ENCODE measurements at regions not wholly inside any gene's neighbourhood (a gene's known extent, or its start where the extent isn't known, plus 50 kb on each side); places are given as distances from the start of the nearest gene placed in this dataset.
A peak's percentile ranks its signal among the peaks of the same experiment; 100 is the strongest.
"Not testable (repeated sequence)": the region's sequence is repeated elsewhere in the genome, so short reads cannot be mapped to it uniquely, and the experiment has no call there.

DNA sequence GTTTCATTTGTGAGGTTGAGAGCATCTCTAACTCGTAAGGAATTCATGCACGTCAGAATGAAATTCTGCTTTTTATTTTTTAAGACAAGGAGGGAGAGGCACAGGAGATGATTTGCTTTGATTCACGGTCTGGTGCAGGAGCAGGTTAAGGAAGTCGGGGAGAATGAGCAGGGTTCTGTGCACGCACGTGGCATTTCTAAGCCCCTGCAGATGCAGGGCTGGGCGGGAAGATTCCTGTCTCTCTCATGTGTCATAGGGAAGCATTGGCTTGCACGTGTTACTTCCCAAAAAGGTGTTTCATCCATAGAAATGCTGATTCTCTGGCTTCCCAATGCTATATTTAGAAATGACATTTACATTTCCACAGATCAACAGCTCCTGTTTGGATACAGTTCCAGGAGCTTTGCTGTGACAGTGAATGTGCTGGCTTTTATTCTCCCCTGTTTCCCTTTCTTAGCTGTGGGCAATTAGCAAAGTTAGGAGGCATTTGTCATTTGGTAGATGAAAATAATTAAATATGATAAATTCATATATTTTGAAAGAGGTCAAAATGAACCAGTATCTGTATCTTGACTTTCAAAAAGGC is 119.7 kb upstream of the ZFP64 start:
- DNase-seq (ENCODE audit: low spot score), result no peak

DNA sequence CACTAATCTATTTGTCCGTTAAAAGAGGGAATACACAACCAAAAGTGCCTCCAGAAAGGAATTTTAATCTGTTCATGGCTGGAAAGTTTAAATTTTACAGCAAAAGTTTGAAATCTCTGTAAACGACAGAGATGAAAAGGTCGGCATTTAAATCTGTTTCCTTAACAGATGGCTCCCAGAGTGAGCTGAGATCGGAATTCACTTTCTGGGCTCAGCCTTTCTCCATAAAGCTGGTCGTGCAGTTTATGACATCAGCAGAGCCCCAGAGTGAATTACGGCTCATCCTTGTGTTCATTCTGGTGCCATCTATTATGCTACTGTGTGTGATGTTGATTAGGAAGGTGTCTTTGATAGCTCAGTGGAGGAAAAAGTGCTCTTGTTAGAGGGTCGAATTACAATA is 117.6 kb upstream of the ZFP64 start:
- DNase-seq (ENCODE audit: low spot score), result no peak

DNA sequence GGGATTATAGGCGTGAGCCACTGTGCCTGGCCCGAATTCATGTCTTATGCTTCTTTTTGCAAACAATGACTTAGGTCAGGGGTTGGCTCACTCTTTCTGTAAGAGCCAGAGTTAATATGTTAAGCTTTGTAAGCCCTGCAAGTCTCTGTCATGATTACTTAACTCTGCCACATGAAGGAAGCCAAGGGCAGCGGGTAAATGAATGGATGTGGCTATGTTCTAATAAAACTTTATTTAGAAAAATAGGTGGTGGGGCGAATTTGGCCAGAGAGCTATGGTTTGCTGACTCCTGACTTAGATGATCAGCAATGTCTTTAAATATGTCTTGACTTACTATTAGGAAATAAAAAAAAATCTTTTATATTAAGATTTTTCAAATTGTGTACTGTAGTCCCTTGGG is 114.9 kb upstream of the ZFP64 start:
- no peak for DNase-seq (ENCODE audit: low spot score)

DNA sequence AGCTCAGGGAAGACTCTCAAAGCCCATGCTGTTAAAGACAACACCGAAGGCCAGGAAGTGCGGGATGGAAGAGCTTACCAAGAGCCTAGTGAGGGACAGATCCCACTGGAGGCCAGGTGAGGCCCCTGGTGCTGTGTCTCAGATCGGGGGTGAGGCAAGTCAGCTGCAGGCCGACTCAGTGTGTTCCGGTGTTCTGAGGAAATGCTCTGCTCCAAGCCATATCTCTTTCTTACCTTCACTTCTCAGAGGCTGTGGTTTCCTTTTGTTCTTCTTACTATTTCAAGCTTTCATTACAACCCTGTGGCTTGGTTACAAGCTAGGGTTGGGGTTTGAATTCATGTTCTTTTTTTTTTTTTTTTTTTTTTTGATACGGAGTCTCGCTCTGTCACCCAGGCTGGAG is 114.3 kb upstream of the ZFP64 start:
- no peak for DNase-seq (ENCODE audit: low spot score)

DNA sequence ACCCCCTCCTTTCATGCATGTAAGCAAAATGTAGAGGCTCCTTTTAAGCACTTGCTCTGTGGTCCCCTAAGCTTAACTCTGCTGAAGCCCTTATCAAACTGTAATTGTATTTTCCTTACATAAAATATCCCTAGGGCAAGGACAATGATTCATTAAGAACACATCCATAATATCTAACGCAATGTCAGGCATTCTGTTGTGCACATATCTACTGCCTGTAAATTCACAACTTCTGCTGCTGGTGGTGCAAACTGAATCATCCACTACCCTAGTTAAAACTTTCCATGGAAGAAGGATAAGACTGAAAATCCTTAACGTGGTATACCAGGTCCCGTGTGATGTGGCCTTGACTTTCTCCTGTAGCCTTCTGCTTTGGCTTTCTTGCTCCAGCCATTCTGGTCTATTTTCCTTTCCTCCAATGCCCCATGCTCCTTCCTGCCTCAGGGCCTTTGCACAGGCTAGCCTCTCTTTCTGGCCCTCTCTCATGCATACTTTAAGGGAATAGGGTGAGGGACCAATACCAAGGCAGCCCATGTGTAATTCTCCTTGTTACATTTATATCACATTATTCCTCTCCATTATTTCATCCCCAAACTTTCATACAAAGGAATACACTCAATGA is 113.6 kb upstream of the ZFP64 start:
- no peak for DNase-seq (ENCODE audit: low spot score)

DNA sequence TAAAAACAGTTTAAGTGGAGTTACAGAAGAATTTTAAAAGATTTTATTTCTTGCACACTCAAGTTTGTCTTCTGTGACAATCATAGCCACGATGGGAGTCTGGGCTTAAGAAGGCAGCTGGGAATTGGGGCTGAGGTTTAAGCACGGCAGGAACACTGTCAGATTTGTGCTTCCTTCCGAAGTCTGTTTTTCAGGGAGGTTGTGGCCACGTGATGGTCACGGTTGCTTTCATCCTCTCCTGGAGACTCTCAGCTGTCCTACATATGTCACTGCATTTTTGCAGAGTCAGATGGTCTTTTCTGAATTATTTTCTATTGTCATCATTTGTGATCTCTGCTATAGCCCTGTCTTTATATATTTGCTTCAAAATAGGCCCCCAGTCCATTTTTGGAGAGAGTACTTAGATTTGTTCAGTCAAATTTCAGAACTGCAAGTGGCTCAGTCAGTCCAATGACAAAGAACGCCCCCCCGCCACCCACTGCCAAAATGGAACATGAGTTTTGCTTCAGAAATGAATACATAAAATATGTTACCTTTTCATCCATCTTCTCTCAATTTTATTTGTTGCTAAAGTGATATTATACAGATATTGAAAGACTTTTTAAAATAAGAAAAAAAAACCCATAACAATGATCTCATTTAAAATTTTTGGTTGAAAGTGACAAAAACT is 111.8 kb upstream of the ZFP64 start:
- DNase-seq (ENCODE audit: low spot score), result no peak

DNA sequence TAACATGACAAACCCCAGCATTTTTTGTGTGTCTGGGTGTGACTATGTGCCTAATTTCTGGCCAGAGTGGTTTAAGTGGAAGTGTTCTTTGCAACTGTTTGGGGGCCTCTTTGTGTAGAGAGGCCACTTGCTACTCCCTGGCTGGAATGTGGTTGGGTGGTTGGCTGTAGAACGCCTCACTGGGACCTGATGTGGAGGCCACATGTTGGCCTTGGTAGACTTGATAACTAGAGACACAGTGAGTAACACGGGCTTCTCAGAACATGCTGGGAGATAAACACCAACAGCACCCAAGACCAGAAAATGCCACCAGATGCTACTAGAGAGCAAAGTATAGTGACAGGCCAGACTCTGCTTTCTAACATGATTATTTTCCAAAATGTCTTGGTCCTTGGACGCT is 111.2 kb upstream of the ZFP64 start:
- no peak for DNase-seq (ENCODE audit: low spot score)

DNA sequence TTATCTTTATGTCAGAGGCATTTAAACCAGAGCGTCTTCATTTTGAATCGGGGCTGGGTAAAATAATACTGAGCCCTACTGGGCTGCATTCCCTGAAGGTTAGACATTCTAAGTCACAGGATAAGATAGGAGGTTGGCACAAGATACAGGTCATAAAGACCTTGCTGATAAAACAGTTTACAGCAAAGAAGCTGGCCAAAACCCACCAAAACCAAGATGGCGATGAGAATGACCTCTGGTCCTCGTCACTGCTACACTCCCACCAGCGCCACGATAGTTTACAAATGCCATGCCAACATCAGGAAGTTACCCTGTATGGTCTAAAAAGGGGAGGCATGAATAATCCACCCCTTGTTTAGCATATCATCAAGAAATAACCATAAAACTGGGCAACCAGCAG is 110.5 kb upstream of the ZFP64 start:
- DNase-seq (ENCODE audit: low spot score), result not testable (repeated sequence)

DNA sequence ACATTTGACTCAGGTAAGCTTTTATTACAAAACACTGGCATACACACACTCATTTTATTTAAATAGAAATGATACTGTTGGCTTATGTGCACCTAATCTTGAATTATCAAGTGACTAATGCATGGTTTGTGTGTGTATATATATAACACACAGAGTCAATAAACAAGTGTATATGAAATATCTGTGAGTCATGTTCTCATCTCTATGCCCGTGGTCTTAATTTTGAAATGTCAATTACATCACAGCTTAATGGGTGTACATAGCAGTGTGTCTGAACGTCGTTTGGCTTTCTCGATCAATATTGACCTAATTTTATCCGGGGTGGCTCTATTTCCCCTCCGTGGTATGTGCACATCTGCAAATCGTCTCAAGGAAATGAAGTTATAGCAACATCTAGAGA is 104.0 kb upstream of the ZFP64 start:
- no peak for DNase-seq (ENCODE audit: low spot score)

DNA sequence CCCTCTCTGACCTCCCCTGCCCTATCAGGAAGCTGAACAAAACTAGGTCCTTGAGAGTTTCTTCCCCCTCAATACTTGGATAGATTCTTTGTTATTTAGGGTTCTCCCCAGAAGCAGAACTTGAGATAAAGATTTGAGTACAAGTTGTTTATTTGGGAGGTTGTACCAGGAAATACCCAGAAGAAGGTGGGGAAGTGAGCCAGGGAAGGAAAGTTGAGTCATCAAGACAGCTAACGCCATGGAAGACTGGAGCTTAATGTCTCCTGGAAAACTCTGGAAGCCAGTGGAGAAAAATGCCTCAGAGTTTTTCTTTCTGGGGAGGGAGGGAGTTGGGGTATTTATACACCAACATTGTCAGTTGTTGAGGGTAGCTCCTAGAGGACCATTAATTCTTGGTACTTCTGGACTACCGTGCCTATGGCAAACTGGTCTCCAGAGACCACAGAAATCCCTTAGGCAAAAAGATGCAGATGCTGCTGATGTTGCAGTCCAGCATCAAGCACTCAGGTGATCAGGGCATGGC is 102.6 kb upstream of the ZFP64 start:
- no peak for DNase-seq (ENCODE audit: low spot score)

DNA sequence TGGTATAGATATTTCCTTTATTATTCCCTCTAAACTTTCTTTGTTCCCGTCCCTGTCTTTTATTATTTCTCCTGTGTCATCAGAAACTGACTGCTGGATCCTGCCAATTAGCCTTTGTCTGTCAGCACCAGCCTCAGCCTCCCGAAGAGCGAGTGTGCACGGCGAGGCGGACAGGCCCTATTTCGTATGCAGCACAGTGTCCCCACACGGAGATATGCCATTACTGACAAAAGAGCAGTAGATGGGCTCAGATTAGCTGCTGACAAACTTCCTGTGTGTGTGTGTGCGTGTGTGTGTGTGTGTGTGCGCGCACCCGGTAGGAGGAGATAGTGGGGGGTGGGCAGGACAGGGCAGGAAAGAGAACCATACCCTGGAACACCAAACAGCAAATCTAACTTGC is 99.5 kb upstream of the ZFP64 start:
- no peak for DNase-seq (ENCODE audit: low spot score)

DNA sequence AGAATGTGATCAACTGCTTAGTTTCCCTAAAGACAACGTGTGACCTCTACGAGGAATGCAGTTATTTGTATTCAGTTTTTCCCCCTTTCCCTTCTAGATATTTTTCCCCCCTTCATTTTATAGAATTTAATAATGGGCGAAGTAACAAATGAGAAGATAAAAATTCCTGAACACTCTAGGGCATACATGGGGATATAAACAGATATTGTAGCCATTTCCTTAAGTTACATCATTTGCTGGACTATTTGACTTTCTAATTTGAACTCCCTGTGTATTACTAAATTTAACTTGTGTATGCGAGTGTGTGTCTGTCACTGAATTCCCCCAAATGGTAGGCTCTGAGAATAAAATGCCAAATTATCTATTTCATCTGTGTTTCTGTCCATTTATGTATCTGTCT is 99.0 kb upstream of the ZFP64 start:
- DNase-seq (ENCODE audit: low spot score), result no peak

DNA sequence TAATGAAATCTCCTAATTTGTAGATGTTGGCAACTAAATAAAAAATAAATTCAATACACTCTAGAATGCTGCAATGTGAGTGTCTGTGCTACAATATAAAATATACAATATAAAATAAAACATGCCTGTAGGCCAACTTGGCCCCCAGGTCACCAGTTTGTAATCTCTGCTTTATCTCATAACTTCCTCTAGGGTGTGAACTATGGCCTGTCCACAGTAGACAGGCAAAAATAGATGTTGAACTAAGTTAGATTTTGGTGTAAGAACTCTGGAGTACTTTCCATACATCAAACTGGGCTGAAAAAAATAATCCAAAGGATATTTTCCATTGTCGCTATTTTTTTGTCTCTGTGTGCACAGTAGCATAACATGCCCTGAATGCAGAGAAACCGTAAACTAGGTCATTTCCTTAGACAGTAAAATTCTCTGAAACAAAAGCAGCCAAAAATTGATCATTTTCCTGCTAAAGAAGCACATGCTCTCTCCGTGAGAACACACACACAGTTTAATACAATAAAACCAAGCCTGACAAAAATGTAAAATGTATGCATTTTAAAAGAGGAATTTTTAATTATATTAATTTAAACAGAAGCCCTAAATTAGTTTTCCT is 98.5 kb upstream of the ZFP64 start:
- DNase-seq (ENCODE audit: low spot score), result no peak

DNA sequence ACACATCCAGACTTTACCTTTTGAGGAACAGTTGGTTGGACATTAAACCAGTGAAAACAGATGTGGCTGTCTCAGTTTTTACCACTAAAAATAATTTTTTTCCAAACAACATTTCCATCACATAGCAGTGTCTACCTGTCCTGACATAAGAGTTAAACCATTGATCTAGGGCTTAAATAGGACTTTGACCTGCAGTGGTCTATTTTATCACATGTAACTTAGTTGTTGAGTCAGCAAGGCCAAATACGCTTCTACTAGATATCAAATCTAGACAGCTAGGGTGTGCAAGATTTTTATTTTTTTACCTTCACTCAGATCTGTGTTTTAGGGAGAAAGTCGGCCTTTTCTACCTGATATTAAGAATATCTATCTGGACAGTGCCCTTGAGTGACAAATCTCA is 88.8 kb upstream of the ZFP64 start:
- DNase-seq (ENCODE audit: low spot score), result no peak

DNA sequence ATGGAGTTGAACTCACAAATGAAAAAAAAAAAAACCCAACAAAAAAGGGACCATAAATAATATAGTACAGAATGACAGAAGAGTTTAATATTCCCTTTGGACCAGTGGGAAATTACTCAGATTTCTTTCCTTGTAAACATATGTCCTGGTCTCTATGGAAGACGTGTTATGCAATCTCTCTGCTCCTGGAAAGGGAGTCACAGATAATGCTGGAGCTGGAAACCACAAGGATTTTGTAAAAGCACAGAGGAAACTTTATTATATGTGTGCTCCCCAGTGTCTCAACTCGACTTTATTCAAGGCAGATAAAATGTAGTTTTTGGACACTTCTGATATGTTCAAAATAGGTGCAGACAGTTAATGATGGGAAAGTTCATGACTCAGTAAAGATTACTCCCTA is 88.1 kb upstream of the ZFP64 start:
- no peak for DNase-seq (ENCODE audit: low spot score)

DNA sequence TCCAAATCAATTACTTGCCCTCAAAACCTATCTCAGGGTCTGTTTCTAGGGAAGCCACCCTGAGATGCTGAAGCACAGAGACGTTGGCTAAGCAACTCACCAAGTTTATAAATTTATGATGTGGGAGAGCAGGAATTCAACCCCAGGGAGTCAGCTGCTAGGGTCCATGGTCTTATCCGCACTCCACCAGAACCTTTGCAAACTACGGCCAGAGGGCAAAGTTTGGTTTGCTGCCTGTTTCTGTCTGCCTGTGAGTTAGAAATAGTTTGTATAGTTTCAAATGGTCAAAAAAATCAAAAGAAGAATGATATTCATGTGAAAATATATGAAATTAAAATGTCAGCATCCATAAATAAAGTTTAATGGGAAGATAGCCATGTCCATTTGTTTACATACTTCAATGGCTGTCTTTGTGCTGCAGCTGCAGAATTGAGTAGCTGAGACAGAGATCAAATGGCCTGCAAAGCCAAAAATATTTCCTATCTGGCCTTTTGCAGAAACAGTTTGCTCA is 83.7 kb upstream of the ZFP64 start:
- DNase-seq (ENCODE audit: low spot score), result no peak

DNA sequence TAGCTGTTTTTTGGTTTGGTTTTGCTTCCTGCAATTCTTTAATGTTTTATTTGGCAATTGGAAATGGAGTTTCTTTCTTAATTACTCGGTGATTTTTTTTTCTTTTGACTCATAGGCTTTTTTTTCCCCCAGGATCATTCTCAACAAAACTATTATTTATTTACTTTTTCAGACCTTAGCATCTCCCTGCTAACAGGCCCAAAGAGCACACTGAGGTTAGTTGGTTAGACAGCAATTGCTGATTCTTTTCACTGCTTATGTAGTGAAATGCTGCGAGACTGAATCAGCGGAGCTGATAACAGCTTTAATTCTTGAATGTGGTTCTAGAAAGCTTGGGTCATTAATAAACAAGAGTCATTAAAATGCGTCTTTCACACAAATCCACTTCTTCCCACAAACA is 79.1 kb upstream of the ZFP64 start:
- DNase-seq (ENCODE audit: low spot score), result no peak

DNA sequence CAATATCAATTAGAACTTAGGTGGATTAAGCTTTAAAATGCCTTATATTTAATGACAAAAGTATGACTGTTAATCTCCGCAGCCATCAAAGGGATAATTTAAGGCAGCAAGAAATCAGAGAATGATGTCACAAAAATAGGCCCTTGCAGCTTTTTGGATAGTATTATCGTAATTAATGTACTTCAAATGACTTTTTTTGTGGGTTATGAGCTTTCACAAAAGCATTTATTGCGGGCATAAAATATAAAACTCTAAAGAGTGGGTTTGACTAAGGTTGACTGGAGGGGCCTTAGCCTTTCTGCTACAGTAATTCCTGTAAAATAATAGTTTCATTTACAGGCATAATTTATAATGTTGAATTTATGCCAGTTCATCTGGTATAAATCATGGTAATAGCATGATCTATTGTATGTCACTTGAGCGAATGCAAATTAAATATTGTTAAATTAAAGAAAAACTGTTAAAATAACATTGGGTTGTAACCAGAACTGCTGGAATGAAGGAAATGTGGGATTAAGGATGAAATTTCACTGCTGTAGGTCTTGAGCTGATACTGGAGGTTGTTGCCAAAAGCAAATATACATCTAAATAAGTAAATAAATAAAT is 78.5 kb upstream of the ZFP64 start:
- DNase-seq (ENCODE audit: low spot score), result no peak

DNA sequence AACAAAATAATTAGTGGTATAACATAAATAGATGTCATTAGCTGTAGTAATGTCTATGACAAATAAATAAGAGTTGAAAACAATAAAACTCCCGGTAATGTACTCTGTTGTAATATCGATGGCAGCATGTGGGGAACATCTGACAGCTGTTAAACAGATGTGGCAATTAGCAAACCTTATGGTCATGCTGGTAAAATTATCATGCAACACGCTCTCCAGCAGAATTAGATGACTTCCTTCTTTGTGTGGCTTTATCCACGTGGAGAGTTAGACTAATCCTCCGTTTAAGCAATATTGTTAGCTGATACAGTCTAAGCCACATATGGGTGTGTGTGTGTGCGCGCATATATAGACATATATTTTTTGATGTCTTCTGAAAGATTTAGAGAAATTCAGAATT is 77.7 kb upstream of the ZFP64 start:
- DNase-seq (ENCODE audit: low spot score), result peak; percentile 50

DNA sequence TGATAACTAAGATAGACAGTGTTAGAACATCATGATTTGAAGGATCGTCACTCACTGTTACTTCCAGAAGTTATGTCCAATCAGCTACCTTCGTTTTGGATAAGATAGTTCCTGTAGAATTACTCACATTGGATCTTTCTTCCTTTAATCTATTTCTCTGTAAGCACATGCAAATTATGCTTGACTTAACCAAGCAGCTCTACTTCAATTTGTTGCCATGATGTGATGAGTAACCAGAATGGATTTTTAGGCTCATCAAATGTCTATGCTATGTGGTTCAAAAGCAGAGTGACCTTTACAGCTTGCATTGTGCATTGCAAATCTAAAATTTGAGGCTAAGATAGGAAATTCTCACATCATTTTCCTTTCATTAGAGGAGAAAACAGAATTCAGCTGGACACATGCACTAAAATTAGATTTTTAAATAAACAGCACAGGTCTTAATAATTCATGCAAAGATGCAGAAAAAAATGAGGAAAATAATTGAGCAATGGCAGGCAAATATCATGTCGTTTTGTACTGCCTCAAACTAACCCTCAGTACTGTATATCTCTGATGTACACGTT is 76.7 kb upstream of the ZFP64 start:
- DNase-seq (ENCODE audit: low spot score), result no peak

DNA sequence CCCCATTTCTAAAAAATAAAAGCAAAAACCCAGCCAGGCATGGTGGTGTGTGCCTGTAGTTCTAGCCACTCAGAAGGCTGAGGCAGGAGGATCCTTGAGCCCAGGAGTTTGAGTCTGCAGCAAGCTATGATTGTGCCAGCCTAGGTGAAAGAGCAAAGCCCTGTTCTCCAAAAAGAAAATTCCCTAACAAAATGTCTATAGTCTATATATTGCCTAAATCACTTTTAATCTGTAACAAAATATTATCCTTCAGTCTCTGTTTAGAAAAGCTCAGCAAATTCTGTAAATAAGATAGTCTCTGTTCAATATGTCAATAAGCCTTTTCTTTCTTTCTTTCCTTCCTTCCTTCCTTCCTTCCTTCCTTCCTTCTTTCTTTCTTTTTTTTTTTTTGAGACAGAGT is 75.8 kb upstream of the ZFP64 start:
- no peak for DNase-seq (ENCODE audit: low spot score)

DNA sequence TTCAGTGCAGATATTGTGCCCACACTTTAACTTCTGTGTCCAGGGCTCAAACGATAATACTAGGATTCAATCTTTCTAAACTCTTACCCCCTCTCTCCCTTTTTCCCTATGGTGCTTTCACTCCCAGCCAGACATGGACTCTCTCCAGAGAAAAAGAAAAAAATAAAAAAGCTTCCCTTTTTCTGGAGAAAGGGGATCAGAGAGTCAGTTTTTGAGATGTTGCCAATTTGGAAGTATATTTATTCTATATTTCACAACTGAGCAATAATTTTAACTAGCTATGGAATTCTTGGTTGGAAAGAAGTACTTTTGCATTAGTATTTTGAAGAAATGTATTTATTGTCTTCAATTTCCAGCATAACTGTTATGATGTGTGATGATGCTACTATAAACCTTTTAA is 72.2 kb upstream of the ZFP64 start:
- DNase-seq (ENCODE audit: low spot score), result no peak
